GF-D8 (cell line): ENCODE measurements at regions not wholly inside any gene's neighbourhood (a gene's known extent, or its start where the extent isn't known, plus 50 kb on each side); places are given as distances from the start of the nearest gene placed in this dataset.
"Not testable (repeated sequence)": the region's sequence is repeated elsewhere in the genome, so short reads cannot be mapped to it uniquely, and the experiment has no call there.

Source experiments
- DNase-seq: peaks from one replicate; lab custom pipeline; 2025; lab: John Stamatoyannopoulos, UW

DNA sequence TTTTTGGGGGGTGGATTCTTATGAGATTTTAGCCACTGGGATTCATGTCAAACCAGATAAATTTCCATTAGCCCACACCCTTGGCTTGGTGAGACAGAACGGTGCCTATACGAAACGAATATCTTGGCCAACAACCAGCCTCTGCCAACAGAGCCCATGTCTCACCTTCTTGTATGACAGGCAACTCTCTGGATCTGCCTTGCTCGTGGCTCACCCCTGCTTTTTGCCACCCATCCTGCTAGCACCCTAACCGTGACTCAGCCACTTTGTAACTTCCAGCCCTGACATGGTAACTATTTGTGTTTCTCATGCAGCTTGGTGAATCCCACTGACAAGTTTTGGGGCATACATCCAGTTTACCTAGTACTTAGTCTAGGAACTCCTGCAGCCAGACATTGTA, 457.0 kb downstream of the SPATA31D1 start:
- no peak for DNase-seq

DNA sequence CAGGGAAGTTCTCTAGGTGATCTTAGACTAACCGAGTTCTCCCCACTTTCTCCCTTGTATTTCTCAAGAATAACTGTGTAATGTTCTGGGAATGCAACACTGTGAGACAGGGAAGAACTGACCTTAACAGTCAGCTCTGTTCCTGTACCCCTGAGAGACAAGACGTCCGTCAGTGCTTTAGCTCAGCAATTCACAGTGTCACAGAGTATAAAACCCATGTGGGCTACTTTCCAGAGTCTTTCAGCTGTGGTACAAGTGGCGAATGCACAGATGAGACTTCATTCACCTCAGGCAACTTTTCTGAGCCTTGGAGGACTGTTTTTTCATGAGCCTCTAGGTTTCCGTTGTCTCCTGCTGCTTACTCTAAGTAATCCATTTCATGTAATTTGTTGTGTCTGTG, 458.8 kb downstream of the SPATA31D1 start:
- no peak for DNase-seq

DNA sequence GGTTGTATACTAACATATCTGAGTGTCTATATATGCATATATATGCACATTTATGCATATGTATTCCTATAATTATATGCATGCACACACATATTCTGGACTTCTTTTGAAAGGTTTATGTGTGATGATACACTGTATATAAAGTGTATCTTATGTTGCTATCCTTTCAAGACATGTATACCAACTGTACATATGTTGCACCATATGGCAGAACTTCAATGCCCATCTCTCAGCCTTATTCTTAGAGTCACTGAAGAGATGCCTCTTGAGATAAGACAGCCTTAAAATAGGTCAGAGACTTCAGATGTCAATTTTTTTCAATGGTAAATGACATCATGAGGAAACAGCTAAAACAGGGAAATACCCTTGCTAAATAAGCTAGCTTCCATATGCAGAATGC, 461.4 kb downstream of the SPATA31D1 start:
- no peak for DNase-seq

DNA sequence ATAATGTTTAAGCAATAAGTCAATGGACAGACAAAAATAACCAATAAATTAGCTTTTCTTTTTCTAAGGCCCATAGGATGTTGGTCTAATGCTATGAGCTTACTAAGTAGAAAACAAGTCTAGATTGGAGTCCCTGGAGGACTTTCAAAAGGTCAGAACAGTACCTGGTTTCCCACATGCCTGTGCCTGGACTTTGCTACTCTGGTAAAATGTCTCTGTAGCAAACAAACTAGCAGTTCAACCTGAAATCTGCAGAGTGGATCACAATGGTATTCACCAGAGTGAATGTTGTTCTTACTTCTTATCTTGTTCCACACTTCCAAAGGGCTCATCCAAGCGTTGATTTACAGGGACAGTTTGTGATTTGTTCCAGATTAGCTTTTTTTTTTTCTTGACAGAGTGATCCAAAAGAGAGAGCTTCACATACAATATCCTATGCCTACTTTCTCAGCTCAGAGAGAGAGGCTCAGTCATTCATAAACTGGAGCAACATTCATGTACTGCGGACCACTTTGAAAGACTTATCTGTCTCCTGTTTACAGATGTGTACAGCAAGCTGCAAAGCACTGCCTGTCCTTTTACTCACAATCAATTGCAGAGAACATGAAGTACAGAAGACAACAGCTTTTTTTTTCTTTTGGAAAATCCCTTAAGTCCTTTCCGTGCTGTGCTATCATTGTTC, 466.1 kb downstream of the SPATA31D1 start:
- no peak for DNase-seq

DNA sequence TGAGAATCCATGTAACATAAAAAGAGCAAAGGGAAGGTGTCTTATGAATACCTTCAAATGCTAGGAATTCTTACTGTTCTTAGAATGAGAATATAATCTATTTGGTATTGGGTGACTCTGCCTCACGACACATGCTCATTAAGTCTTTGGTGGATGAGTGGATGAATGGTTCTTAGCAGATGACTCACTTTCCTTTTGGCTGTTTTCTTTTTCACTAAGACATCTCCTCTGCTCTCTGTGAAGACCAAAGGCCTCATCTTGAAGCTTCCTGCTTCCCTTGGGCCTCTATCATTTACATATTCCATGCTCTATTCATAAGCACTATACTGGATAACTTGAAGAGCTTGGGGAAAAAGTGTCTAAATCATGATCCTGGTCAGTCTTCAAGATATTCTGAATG, 468.1 kb downstream of the SPATA31D1 start:
- DNase-seq = no peak

DNA sequence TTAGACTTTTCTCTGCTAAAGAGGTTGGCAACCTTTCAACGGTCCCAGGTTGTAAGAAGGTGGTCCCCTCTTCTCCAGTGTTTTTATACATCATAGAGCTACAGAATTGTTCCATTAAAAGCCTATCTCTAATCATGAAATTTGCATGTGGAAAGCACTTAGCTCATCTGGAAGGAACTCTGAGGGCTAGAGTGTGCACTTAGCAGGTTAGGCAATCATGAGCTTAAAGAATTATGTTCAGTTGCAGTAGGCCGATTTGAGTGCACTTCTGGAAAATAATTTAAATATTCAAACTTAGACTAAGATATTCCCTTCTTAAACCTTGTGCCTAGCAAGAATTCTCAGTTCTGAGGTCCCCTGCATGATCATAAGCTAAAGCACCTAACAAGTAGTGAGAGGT, 468.7 kb downstream of the SPATA31D1 start:
- DNase-seq = no peak

DNA sequence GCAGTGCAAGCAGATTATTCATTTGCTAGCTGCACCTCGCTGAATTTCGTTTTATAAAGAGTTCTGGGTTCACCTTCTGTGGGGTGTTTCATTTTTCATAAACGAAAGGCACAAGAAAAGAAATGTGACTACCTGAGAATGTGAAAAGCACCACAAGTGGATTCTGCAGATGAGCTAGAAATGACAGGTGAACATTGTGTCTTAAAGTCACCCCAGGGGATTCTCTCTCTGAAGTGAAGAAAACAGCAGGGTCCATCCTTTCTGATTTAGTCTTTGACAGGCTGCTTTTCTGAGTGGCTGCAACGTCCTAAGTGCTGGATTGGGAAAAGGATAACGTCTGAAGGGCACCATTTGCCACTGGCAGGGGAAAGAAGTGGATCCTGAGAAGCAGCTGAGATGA, 469.3 kb downstream of the SPATA31D1 start:
- no peak for DNase-seq

DNA sequence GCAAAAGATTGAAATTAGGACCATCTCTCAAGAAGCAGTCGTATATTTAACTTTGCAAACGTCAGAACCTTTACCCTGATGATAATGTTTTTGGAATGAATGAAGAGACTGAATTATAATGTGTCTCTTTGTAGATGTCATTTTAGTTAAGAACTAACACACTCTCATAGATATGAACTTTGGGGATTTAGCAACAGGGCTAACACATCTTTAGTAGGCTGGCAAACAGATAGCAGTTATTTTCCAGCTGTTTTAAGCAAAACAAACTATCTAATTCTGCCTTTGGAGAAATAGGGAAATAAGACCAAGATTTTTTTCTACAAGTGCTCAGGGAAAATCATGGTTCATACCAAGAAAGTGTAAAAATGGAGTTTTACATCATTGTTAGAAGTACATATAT, 469.7 kb downstream of the SPATA31D1 start:
- no peak for DNase-seq

DNA sequence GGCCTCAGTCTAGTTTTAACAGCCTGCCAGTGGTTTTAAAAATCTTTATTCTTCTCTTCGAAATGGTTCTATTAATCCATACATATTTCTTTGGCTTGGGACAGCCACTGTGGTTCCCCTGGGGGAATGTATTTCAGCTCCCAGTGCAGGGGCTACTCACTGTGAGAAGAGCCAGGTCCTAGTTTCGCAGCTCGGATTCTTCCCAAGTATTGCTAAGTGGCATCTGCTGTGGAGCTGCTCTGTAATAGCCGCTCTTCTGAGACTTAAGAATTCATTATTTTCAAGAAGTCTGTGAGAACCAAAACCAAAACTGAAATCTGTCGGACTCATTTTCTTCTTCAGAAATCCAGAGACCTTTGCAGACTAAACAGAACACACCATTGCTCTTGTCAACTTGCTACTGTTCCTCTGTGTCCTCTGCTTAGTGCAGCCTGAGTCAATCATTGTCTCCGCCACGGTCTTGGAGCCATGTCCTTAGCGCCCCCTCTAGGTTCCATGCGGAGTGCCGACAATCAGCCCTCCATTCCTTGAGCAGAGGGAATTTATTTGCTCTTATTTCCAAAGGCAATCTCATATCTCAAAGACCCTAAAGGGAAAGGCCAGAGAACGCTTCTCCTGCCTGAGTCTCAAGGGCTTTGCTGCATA, 478.2 kb downstream of the SPATA31D1 start:
- no peak for DNase-seq

DNA sequence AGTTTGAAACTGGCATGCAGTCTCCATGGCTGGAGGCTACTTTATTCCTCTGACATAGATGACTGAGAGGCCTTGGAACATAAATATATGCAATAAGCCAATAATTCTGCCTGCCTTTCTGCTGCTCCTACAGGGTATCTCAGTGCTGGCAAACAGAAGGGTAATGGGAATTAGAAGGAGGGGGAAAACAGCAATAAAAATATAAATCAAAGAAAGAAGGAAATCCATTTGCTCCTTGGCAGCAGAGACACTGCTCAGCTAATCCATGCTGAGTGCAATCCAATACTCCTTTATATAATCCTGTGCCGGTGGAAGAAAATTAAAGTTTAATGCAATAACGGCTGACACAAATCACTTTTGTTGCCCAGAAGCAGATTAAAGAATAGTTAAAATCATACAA, 478.9 kb downstream of the SPATA31D1 start:
- no peak for DNase-seq

DNA sequence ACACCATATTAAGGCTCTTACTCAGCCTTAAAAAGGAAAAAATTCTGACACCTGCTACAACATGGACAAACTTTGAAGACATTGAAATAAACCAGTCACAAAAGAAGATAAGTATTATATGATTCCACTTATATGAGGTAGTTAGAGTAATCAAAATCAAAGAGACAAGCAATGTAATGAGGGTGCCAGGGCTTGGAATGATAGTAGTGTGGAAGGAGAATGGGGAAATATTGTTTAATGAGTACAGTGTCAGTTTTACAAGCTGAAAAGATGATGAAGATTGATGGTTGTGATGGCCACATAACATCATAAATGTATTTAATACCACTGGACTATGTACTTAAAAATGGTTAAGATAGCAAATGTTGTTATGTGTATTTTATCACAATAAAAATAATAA, 485.7 kb downstream of the SPATA31D1 start:
- DNase-seq = no peak

DNA sequence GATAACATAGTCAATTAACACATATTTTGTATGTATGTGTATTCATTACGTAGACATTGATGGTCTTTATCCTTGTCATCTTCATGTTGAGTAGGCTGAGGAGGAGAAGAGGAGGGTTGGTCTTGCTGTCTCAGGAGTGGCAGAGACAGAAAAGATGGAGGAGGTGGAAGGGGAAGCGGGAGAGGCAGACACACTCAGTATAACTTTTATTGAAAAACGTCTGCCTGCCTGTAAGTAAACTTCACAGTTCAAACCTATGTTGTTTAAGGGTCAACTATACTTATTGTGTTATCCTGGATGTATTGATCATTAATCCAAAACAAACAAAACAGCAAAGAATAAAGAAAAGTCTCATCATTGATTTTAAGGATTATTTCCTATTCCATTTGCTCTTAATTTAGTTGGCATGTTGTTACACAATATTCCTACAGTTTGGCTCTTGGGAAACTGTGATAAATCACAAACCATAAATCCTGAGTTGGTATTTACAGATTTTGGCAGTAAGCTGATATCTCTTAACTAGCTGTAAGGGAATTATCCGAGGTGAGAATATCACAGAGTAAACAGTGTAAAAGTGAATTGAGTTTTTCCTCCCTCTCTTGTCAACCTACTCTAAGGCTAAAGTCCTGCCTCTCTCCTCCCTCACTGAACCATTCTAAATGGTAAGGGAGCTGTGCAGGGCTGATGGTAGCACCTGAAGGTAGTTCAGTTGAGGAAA, 487.2 kb downstream of the SPATA31D1 start:
- no peak for DNase-seq

DNA sequence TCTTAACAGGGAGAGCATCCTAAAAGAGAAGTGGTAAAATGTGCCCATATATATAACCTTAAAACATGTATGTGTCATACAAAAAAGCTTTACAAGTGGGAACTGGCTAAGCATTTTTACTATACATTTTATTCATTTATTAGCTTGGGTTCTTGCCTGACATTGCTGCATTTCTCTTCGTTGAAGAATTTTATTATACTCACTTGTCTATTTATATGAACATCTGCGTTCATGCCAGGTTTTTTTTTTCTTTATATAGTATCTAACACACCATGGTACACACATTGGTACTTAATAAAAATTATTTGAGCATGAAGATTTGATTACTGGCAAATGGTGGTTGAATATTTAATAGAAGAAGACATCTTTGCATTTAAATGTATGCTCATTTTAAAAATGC, 492.3 kb downstream of the SPATA31D1 start:
- DNase-seq = no peak

DNA sequence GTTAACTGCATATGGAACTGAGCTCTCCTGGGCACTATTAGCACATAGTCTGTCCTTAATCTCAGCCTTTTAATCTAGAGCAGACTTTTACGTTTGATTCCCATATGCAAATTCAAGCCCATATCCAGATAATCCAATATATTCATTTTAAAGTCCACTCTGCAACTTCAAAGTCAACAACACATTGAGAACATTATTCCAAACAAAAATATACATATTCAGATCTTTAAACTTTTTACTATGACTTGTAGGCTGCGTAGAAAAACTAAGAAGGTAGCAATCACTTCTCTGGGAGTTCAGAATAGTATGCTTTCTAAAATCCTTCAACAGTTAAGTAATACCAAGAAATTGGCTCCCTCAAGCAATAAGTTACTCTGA, 499.4 kb downstream of the SPATA31D1 start:
- no peak for DNase-seq

DNA sequence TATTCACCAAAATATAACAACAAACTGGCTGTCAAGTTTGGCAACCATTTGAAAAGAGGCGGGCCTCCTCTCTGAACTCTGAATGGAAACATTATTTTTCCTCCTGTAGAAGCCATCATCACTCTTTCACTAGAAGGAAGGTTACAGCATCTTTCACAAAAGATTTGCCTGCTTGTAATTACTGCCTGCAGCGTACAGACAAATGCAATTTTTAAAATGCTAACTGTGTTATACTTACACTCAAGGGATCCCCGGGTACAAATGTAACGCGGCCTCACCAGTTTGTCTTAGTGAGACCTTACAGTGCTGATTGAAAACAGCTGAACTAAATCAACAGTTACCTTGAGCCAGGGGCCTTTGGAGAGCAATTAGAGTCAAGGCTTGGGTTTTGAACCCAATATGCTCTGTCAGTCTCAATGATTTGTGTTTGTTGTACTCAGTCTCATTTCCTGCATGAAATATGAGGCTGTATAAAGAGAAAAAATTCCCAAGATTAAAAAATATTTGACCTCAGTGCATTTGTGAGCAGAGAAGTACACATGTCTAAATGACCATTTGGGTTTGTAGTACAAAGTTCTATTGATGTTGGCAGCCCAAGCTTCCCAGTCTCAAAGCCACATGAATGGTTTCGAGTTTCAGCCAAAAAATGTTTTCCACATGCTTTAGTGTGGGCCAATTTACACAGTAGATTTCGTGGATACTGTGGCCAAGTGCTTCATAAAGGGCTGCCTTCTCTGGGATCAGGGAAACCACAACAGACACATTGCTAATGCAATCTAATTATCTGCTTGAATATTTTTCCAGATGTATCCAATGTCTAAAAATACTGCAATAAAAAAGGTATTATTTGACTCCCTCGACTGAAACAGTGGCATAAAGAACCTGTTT, 500.0 kb downstream of the SPATA31D1 start:
- no peak for DNase-seq

DNA sequence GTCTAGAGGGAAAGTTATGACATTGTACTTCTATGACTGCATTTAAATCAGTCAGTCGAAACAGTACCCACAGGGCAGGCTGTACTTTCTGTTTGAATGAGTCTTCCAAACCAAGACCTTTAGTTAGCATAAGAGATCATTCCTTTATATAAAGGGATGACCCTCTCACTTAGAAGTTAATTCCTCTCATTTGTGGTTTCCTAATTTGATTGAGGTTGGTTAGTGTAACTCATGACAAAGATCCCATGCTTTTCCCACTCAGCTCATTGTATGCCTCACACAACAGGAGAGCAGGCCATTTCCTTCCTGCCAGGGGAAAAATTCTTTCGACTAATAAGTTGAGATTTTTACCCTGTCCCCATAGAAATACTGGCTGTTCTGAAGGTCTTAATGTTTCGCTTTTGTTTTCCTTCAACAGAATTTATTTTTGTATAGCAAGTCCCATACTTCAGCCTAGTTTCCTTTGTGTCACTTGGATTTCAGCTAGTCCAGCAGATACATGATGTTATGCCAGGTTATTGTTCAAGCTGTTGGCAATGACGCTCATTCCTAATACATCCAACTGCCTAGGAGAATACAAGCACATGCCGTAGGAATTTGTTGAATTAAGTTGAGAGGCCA, 500.7 kb downstream of the SPATA31D1 start:
- DNase-seq = no peak

DNA sequence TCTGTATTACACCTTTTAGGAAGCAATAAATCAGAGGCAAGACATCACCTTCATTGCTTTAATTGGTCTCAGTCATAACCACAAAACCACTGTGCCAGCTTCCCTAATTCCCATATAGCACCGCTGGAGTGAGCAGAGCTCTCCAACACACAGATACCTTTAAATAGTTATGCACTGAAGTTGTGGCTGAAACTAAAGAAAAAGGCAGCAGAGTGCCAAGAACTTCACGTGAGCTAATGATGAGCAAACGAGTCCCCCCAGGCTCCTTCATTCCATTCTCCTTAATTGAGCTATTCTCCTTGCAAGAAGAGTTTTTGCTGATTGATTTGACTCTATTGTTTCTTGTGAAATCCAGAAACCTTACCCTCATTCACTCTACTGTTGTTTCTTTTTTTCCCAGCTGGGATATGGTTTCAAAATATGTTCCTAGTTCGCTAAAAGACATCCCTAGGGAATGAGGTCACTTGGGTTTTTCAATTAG, 501.5 kb downstream of the SPATA31D1 start:
- DNase-seq = no peak

DNA sequence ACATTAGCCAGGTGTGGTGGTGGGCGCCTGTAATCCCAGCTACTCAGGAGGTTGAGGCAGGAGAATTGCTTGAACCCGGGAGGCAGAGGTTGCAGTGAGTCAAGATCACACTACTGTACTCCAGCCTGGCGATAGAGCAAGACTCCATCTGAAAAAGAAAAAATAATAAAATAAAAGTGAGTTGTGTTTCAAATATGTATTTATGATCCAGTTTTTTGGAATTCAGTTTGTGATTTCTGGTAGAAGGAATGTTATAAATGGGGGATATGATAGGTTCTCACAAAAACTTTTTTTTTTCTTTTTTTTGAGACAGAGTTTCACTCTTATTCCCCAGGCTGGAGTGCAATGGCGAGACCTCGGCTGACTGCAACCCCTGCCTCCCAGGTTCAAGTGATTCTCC, 502.2 kb downstream of the SPATA31D1 start:
- not testable (repeated sequence) for DNase-seq

DNA sequence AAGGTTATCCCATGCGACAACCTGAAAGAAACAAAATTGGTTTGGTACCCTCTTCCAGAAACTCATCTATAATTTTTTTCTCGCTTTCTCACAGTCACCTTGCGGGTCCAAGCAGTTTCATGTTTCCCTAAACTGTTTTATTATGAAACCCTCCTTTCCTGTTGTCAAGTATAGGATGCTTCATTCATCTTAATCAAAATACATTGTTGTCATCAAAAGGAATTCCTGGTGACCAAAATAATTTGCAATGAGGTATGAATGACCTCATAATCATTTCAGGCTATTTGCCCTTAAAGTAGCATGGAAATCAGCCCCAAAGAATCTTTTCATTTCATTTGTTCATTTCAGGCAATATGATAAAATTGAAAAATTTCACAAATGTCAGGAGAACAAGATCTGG, 503.0 kb downstream of the SPATA31D1 start:
- DNase-seq = no peak

DNA sequence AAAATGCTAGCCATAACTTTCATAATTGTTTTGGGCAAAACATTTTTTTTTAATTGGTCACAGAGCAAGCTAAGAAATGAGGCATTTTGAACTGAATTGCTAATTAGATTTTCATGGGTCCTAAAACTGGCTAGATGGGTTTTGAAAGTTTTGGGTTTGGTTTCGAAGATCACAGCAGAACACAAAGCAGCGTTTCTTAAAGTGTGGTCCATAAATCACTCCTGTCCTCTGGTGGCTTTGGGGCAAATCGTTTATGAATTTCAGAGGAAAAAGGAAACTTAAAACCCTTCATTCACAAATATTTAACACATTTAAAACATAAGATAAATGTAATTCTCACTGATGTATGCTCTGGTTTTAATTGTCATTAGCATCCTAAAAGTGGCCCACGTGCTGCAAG, 503.7 kb downstream of the SPATA31D1 start:
- no peak for DNase-seq

DNA sequence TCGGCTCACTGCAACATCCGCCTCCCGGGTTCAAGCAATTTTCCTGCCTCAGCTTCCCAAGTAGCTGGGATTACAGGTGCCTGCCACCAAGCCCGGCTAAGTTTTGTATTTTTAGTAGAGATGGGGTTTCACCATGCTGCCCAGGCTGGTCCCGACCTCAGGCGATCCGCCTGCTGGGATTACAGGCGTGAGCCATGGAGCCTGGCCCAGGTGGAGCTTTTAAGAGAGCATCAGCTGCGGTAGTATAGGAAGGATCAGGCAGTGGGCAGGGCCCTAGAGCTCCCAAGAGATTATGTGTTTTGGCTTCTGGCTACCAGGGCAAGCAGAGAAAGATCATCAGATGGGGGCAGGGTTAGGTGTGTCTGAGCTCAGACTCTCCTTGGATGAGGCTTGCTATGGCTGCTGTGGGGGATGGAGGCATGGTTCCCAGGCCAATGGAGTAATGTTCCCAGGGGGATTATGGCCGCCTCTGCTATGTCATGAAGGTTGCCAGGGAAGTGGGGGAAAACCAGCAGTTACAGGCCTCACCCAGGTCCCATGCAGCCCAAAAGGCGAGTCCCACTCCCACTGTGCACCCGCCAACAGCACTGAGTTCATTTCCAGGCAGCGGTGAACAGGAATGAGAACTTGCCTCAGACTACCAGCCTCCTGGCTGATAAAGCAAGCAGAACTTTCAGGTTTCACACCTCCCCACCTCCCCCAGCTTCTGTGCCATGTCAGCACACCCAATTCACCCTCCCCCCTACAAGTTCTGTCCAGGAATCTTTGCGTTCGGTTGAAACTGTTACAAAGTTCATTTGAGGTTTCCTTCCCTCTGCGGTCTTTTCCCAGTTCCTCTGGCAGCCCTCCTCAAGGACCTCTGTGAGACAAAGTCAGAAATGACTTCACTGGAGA, 507.6 kb downstream of the SPATA31D1 start:
- no peak for DNase-seq
